CD4-positive, CD25-positive, alpha-beta regulatory T cell (primary cell): ENCODE measurements at regions not wholly inside any gene's neighbourhood (a gene's known extent, or its start where the extent isn't known, plus 50 kb on each side); places are given as distances from the start of the nearest gene placed in this dataset.
A peak's percentile ranks its signal among the peaks of the same experiment; 100 is the strongest.

Experiments
- ATAC-seq, 2 donors: fragments of 150-1000 bp; cut with Tn5 transposase; one replicate each; pipeline ENCODE4 v1.10.0; 2021; ENCODE audit warnings: low read depth in 2 of 2, moderate number of reproducible peaks in 2 of 2, moderate library complexity in 1 of 2
- DNase-seq, 3 donors: peaks; one replicate each; pipeline versions ENCODE4 v3.0.0 to v3.0.0-alpha.2; 2012 to 2022; ENCODE audit warnings: mixed read lengths in 1 of 3
- H3K27ac ChIP-seq: one replicate; pipeline ENCODE4 v1.7.0; 2013; ENCODE audit warnings: mild to moderate bottlenecking, low read length; ENCODE audit not compliant: insufficient read depth, poor library complexity, severe bottlenecking
- H3K27me3 ChIP-seq: one replicate; pipeline ENCODE4 v1.7.0; 2013; ENCODE audit warnings: low read length; ENCODE audit not compliant: control insufficient read depth, insufficient read depth
- H3K36me3 ChIP-seq: one replicate; pipeline ENCODE4 v1.7.0; 2013; ENCODE audit warnings: mild to moderate bottlenecking, low read length, moderate library complexity; ENCODE audit not compliant: control insufficient read depth, insufficient read depth
- H3K4me1 ChIP-seq: 2 replicates; pipeline ENCODE4 v1.7.0; 2013; ENCODE audit warnings: mild to moderate bottlenecking, low read length; ENCODE audit not compliant: insufficient read depth, control insufficient read depth, poor library complexity, severe bottlenecking
- H3K4me3 ChIP-seq: one replicate; pipeline ENCODE4 v1.7.0; 2013; ENCODE audit warnings: low read depth, mild to moderate bottlenecking, low read length, moderate library complexity
- H3K9me3 ChIP-seq, 2 experiments: 1 replicate in 1 of 2; 2 replicates in 1 of 2; pipeline ENCODE4 v1.7.0; 2013; ENCODE audit warnings: low read length in 2 of 2, mild to moderate bottlenecking in 1 of 2, moderate library complexity in 1 of 2; ENCODE audit not compliant: control insufficient read depth in 2 of 2
- H3K27ac Mint-ChIP-seq, 3 donors: one replicate each; pipeline ENCODE4 v1.8.0; 2020 to 2022; ENCODE audit warnings: mild to moderate bottlenecking in 3 of 3, mixed read lengths in 3 of 3, moderate library complexity in 2 of 3
- H3K27me3 Mint-ChIP-seq: one replicate; pipeline ENCODE4 v1.8.0; 2022; ENCODE audit warnings: mild to moderate bottlenecking, mixed read lengths
- H3K36me3 Mint-ChIP-seq: one replicate; pipeline ENCODE4 v1.8.0; 2020; ENCODE audit warnings: mixed read lengths
- H3K4me1 Mint-ChIP-seq, 4 donors: one replicate each; pipeline ENCODE4 v1.8.0; 2020 to 2022; ENCODE audit warnings: mixed read lengths in 4 of 4, mild to moderate bottlenecking in 1 of 4
- H3K4me3 Mint-ChIP-seq, 4 donors: one replicate each; pipeline ENCODE4 v1.8.0; 2020 to 2022; ENCODE audit warnings: mild to moderate bottlenecking in 4 of 4, mixed read lengths in 4 of 4, moderate library complexity in 3 of 4
- H3K9me3 Mint-ChIP-seq, 7 donors: one replicate each; pipeline ENCODE4 v1.8.0; 2020 to 2022; ENCODE audit warnings: mixed read lengths in 7 of 7, mild to moderate bottlenecking in 3 of 7, moderate library complexity in 2 of 7

GRCh38 chr4:8740666-8741395, 130.8 kb downstream of the HMX1 start:
- Mint-ChIP-seq H3K27ac (no peak overlapping the region), H3K4me1 (no peaks in the 10 kb centered on the region)

GRCh38 chr4:8739820-8740665, 131.6 kb downstream of the HMX1 start:
- no peaks in the 10 kb centered on the region for H3K9me3 ChIP-seq
- H3K4me3 ChIP-seq = no peak overlapping the region
- H3K27ac Mint-ChIP-seq = no peak overlapping the region
- H3K27me3 Mint-ChIP-seq = peaks cover 6% of the 10 kb centered on the region
- H3K4me1 ChIP-seq = no peaks in the 10 kb centered on the region
- no peaks in the 10 kb centered on the region for H3K27me3 ChIP-seq
- H3K27ac ChIP-seq = no peak overlapping the region
- H3K36me3 ChIP-seq = no peaks in the 10 kb centered on the region
- DNase-seq (no peak), ATAC-seq (no peak)
- H3K4me1 Mint-ChIP-seq = no peaks in the 10 kb centered on the region
- no peaks in the 10 kb centered on the region for H3K36me3 Mint-ChIP-seq
- no peak overlapping the region for H3K4me3 Mint-ChIP-seq
- peaks cover 0 to 6% (median 0%) of the 10 kb centered on the region in 7 donors for H3K9me3 Mint-ChIP-seq

More at GRCh38 chr4:8740666-8741395, 130.8 kb downstream of the HMX1 start:
- no peak overlapping the region for H3K4me3 ChIP-seq
- ATAC-seq (no peak), DNase-seq (no peak)
- no peaks in the 10 kb centered on the region for H3K9me3 ChIP-seq
- no peaks in the 10 kb centered on the region for H3K4me1 ChIP-seq
- no peaks in the 10 kb centered on the region for H3K36me3 ChIP-seq
- peaks cover 6% of the 10 kb centered on the region for H3K27me3 Mint-ChIP-seq
- no peaks in the 10 kb centered on the region for H3K27me3 ChIP-seq
- no peaks in the 10 kb centered on the region for H3K36me3 Mint-ChIP-seq
- peaks cover 0 to 6% (median 0%) of the 10 kb centered on the region in 7 donors for H3K9me3 Mint-ChIP-seq
- no peak overlapping the region for H3K27ac ChIP-seq
- H3K4me3 Mint-ChIP-seq = no peak overlapping the region

GRCh38 chr4:8739317-8739716, 132.3 kb downstream of the HMX1 start:
- Histone ChIP-seq H3K27me3 (no peaks in the 10 kb centered on the region), H3K36me3 (no peaks in the 10 kb centered on the region), H3K4me3 (no peak overlapping the region), H3K27ac (no peak overlapping the region), H3K4me1 (no peaks in the 10 kb centered on the region), H3K9me3 (no peaks in the 10 kb centered on the region)
- H3K4me3 Mint-ChIP-seq = no peak overlapping the region
- no peaks in the 10 kb centered on the region for H3K4me1 Mint-ChIP-seq
- H3K27me3 Mint-ChIP-seq = peaks cover 6% of the 10 kb centered on the region
- no peaks in the 10 kb centered on the region for H3K36me3 Mint-ChIP-seq
- ATAC-seq (no peak), DNase-seq (no peak)
- peaks cover 0 to 6% (median 4%) of the 10 kb centered on the region in 7 donors for H3K9me3 Mint-ChIP-seq
- H3K27ac Mint-ChIP-seq = no peak overlapping the region

- no peaks in the 10 kb centered on the region for H3K27me3 ChIP-seq
- Mint-ChIP-seq H3K9me3 (peaks cover 0 to 8% (median 4%) of the 10 kb centered on the region in 7 donors), H3K27ac (no peak overlapping the region), H3K4me3 (no peak overlapping the region), H3K27me3 (peaks cover 6% of the 10 kb centered on the region), H3K4me1 (no peaks in the 10 kb centered on the region), H3K36me3 (no peaks in the 10 kb centered on the region)
- no peaks in the 10 kb centered on the region for H3K4me1 ChIP-seq
- no peak for ATAC-seq
- H3K9me3 ChIP-seq = no peaks in the 10 kb centered on the region
- no peak overlapping the region for H3K27ac ChIP-seq
- no peaks in the 10 kb centered on the region for H3K36me3 ChIP-seq
- no peak overlapping the region for H3K4me3 ChIP-seq
- no peak for DNase-seq
These were observed 133.1 kb downstream of the HMX1 start for GRCh38 chr4:8738471-8738931.

GRCh38 chr4:8737601-8738279, 133.9 kb downstream of the HMX1 start:
- no peak overlapping the region for H3K4me3 Mint-ChIP-seq
- no peaks in the 10 kb centered on the region for H3K36me3 Mint-ChIP-seq
- DNase-seq (no peak), ATAC-seq (no peak)
- H3K4me3 ChIP-seq = no peak overlapping the region
- no peak overlapping the region for H3K27ac Mint-ChIP-seq
- H3K9me3 ChIP-seq = no peaks in the 10 kb centered on the region
- no peak overlapping the region for H3K27ac ChIP-seq
- no peaks in the 10 kb centered on the region for H3K4me1 Mint-ChIP-seq
- H3K4me1 ChIP-seq = no peaks in the 10 kb centered on the region
- peaks cover 0 to 8% (median 2%) of the 10 kb centered on the region in 7 donors for H3K9me3 Mint-ChIP-seq
- no peaks in the 10 kb centered on the region for H3K36me3 ChIP-seq
- peaks cover 4% of the 10 kb centered on the region for H3K27me3 Mint-ChIP-seq
- no peaks in the 10 kb centered on the region for H3K27me3 ChIP-seq

- Histone ChIP-seq H3K9me3 (no peaks in the 10 kb centered on the region), H3K4me3 (no peak overlapping the region), H3K27me3 (no peaks in the 10 kb centered on the region), H3K4me1 (no peaks in the 10 kb centered on the region), H3K36me3 (no peaks in the 10 kb centered on the region), H3K27ac (no peak overlapping the region)
- peak overlapping the region in 1 of 3 donors; percentile 44 for H3K27ac Mint-ChIP-seq
- no peak for ATAC-seq
- H3K4me1 Mint-ChIP-seq = no peaks in the 10 kb centered on the region
- H3K4me3 Mint-ChIP-seq = no peak overlapping the region
- no peaks in the 10 kb centered on the region for H3K36me3 Mint-ChIP-seq
- no peak for DNase-seq
- no peaks in the 10 kb centered on the region for H3K27me3 Mint-ChIP-seq
- H3K9me3 Mint-ChIP-seq = peaks cover 0 to 8% (median 1%) of the 10 kb centered on the region in 7 donors
These were observed 134.6 kb downstream of the HMX1 start for GRCh38 chr4:8737075-8737474.

- Mint-ChIP-seq H3K27ac (no peak overlapping the region), H3K4me3 (no peak overlapping the region), H3K36me3 (no peaks in the 10 kb centered on the region), H3K27me3 (no peaks in the 10 kb centered on the region), H3K9me3 (peaks cover 0 to 8% (median 1%) of the 10 kb centered on the region in 7 donors), H3K4me1 (no peaks in the 10 kb centered on the region)
- no peaks in the 10 kb centered on the region for H3K9me3 ChIP-seq
- H3K4me1 ChIP-seq = no peaks in the 10 kb centered on the region
- H3K4me3 ChIP-seq = no peak overlapping the region
- H3K36me3 ChIP-seq = no peaks in the 10 kb centered on the region
- no peaks in the 10 kb centered on the region for H3K27me3 ChIP-seq
- H3K27ac ChIP-seq = no peak overlapping the region
- no peak for DNase-seq
- ATAC-seq = no peak
These were observed 135.4 kb downstream of the HMX1 start for GRCh38 chr4:8736090-8736825.
